Tibial nerve (tissue), 4 donors: ENCODE measurements at regions not wholly inside any gene's neighbourhood (a gene's known extent, or its start where the extent isn't known, plus 50 kb on each side); places are given as distances from the start of the nearest gene placed in this dataset.

Experiments used
- DNase-seq, 2 donors: peaks; one replicate each; pipeline ENCODE4 v3.0.0-alpha.2; 2019; ENCODE audit warnings: low spot score in 2 of 2
- H3K27ac ChIP-seq, 4 donors: fragments of 200-600 bp; sonication (generic) in 3 of 4; one replicate each; pipeline ENCODE4 v1.5.1; 2017 to 2019; ENCODE audit warnings: mild to moderate bottlenecking in 1 of 4
- H3K27me3 ChIP-seq, 2 donors: fragments of 200-600 bp; sonication (generic) in 1 of 2; one replicate each; pipeline versions ENCODE4 v1.5.1 to v1.6.0; 2017 to 2019
- H3K36me3 ChIP-seq, 3 donors: fragments of 200-600 bp; sonication (generic); one replicate each; pipeline ENCODE4 v1.5.1; 2018 to 2019
- H3K4me1 ChIP-seq, 4 donors: fragments of 200-600 bp; sonication (generic) in 3 of 4; one replicate each; pipeline ENCODE4 v1.5.1; 2017 to 2019
- H3K4me3 ChIP-seq, 4 donors: fragments of 200-600 bp; sonication (generic) in 3 of 4; one replicate each; pipeline ENCODE4 v1.5.1; 2017 to 2019; ENCODE audit warnings: mild to moderate bottlenecking in 1 of 4, moderate library complexity in 1 of 4
- H3K9me3 ChIP-seq, 4 donors: fragments of 200-600 bp; sonication (generic) in 3 of 4; one replicate each; pipeline ENCODE4 v1.5.1; 2017 to 2019
- CTCF ChIP-seq, 5 experiments: fragments of 200-600 bp in 3 of 5; fragments of 450-650 bp in 2 of 5; sonication (generic) in 3 of 5; IDR thresholded peaks; one replicate each; pipeline ENCODE4 v1.5.1; 2016 to 2019; ENCODE audit warnings: antibody characterized with exemption in 5 of 5, mild to moderate bottlenecking in 3 of 5, moderate library complexity in 2 of 5
- EP300 ChIP-seq, 2 donors: sonication (generic); formaldehyde crosslinking; IDR thresholded peaks; one replicate each; pipeline ENCODE4 v1.6.1; 2017; ENCODE audit warnings: antibody characterized with exemption in 2 of 2, mild to moderate bottlenecking in 1 of 2
- POLR2A ChIP-seq, 2 donors: fragments of 450-650 bp; IDR thresholded peaks; one replicate each; pipeline ENCODE4 v1.6.1; 2017; ENCODE audit warnings: antibody characterized with exemption in 2 of 2, mild to moderate bottlenecking in 2 of 2, moderate library complexity in 2 of 2
- WGBS, 2 donors: methylation state at CpG; one replicate each; pipeline ENCODE4 v1.1.5; 2018; 5-methylcytosine and 5-hydroxymethylcytosine counted together

- Histone ChIP-seq H3K4me3 (no peak overlapping the region), H3K27me3 (no peaks in the 10 kb centered on the region), H3K4me1 (no peaks in the 10 kb centered on the region), H3K27ac (no peak overlapping the region), H3K9me3 (no peaks in the 10 kb centered on the region), H3K36me3 (no peaks in the 10 kb centered on the region)
- no peak for DNase-seq
- 87% methylated on average over 4 of the region's 4 CpGs for WGBS, 2 donors
- TF ChIP-seq CTCF (IDR thresholded peaks at IDR 0.05) (no peak), EP300 (IDR thresholded peaks at IDR 0.05) (no peak), POLR2A (IDR thresholded peaks at IDR 0.05) (no peak)
Measured at GRCh38 chr1:101299141-101299540, 62.3 kb downstream of the S1PR1 start.

DNA sequence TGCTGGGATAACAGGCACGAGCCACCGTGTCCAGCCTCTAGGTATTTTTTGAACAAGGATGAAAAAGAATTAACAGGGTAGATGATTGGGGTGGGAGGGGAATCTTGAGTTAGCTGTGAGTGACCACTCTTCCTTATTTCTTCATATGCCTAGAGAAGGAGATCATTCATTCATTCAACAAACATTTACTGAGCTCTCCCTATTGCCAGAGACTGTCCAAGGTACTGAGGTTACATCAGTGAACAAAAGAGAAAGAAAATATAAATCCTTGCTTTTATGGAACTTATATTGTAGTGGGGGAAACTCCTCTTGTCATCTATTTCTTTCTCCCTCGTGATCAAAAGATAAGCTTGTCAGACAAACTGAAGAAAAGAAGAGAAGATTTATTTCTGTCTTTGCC lies 62.9 kb downstream of the S1PR1 start:
- Histone ChIP-seq H3K4me1 (no peaks in the 10 kb centered on the region), H3K36me3 (no peaks in the 10 kb centered on the region), H3K27me3 (no peaks in the 10 kb centered on the region), H3K27ac (no peak overlapping the region), H3K9me3 (no peaks in the 10 kb centered on the region), H3K4me3 (no peak overlapping the region)
- no peak for DNase-seq
- WGBS, 2 donors, result 83 to 86% methylated on average over 3 of the region's 3 CpGs
- no peak for TF ChIP-seq CTCF (IDR thresholded peaks at IDR 0.05)
- no peak for TF ChIP-seq POLR2A (IDR thresholded peaks at IDR 0.05)
- no peak for TF ChIP-seq EP300 (IDR thresholded peaks at IDR 0.05)

DNA sequence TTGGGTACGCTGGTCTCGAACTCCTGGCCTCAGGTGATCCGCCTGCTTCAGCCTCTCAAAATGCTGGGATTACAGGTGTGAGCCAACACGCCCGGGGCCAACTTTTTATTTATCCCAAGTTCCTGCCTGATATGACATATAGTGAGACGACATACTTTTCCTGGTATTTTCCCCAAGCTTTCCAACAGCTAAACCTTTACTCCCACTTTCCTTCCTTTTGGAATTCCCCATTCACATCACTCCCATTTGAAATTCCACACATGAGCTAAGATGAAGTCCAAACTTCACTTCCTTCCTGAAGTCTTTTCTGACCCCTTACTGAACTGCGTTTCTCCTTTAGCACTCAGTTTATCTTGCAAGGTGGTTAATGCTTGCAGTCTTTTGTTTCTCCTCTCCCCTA lies 64.1 kb downstream of the S1PR1 start:
- H3K4me1 ChIP-seq, result no peaks in the 10 kb centered on the region
- no peaks in the 10 kb centered on the region for H3K27me3 ChIP-seq
- no peak for TF ChIP-seq CTCF (IDR thresholded peaks at IDR 0.05)
- TF ChIP-seq POLR2A (IDR thresholded peaks at IDR 0.05), result no peak
- no peak for TF ChIP-seq EP300 (IDR thresholded peaks at IDR 0.05)
- H3K27ac ChIP-seq, result no peak overlapping the region
- no peaks in the 10 kb centered on the region for H3K36me3 ChIP-seq
- H3K9me3 ChIP-seq, result no peaks in the 10 kb centered on the region
- no peak overlapping the region for H3K4me3 ChIP-seq
- DNase-seq, result no peak
- WGBS, 2 donors, result 73 to 76% methylated on average over 7 of the region's 7 CpGs

- Histone ChIP-seq H3K27me3 (no peaks in the 10 kb centered on the region), H3K36me3 (no peaks in the 10 kb centered on the region), H3K4me1 (no peaks in the 10 kb centered on the region), H3K9me3 (no peaks in the 10 kb centered on the region), H3K4me3 (no peak overlapping the region), H3K27ac (no peak overlapping the region)
- DNase-seq, result no peak
- 64 to 73% methylated on average over 6 of the region's 6 CpGs for WGBS, 2 donors
- TF ChIP-seq POLR2A (IDR thresholded peaks at IDR 0.05) (no peak), EP300 (IDR thresholded peaks at IDR 0.05) (no peak), CTCF (IDR thresholded peaks at IDR 0.05) (no peak)
Measured at GRCh38 chr1:101301446-101302057, 64.7 kb downstream of the S1PR1 start.

DNA sequence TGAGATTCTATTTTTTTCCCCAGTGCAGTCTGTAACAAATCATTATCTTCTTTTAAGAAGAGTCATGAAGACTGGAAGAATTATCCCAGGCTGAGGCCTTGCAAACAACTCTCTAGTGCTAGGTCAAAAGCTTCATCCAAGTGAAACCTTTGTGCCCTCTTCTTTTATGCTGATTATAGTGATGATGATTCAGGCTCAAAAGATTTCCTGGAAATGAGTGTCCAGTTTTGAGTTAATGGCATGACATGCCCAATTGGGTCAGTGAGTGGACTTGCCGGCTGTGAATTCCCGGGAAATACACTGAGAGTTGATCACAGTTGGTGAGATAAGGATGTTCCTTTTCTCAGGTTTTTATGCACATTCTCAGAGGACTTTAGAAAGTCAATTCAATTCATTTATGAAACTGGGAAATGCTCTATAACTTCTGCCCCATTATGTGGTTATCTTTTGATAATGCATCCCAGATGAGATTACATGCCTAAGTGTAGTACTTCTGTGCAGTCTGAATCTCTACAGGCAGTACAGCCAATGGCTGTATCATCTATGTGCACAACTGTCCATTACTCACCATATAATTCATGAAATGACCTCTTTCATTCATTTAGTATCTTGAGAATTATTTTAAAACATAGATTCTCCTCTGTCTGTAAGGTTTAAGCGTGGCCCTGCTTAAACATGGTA lies 66.2 kb downstream of the S1PR1 start:
- no peaks in the 10 kb centered on the region for H3K9me3 ChIP-seq
- no peak overlapping the region for H3K27ac ChIP-seq
- no peak overlapping the region for H3K4me3 ChIP-seq
- 34 to 39% methylated on average over 3 of the region's 3 CpGs for WGBS, 2 donors
- H3K36me3 ChIP-seq, result no peaks in the 10 kb centered on the region
- H3K27me3 ChIP-seq, result no peaks in the 10 kb centered on the region
- DNase-seq, result no peak
- no peak for TF ChIP-seq EP300 (IDR thresholded peaks at IDR 0.05)
- no peak for TF ChIP-seq CTCF (IDR thresholded peaks at IDR 0.05)
- TF ChIP-seq POLR2A (IDR thresholded peaks at IDR 0.05), result no peak
- no peaks in the 10 kb centered on the region for H3K4me1 ChIP-seq
